OCI-LY3 (cell line): ENCODE measurements at regions not wholly inside any gene's neighbourhood (a gene's known extent, or its start where the extent isn't known, plus 50 kb on each side); places are given as distances from the start of the nearest gene placed in this dataset.

ENCODE experiments used
- H2AFZ ChIP-seq: fragments of 200-600, 300-600 bp; shearing (Covaris generic); 2 replicates; pipeline ENCODE4 v1.6.0; 2014; ENCODE audit warnings: antibody characterized with exemption, low read depth, low read length
- H3K27ac ChIP-seq: fragments of 200-600, 300-600 bp; sonication (generic); 2 replicates; pipeline ENCODE4 v1.5.1; 2014; ENCODE audit warnings: mild to moderate bottlenecking, low read length, moderate library complexity, mixed read lengths
- H3K27me3 ChIP-seq: fragments of 200-600, 300-600 bp; sonication (generic); 2 replicates; pipeline ENCODE4 v1.6.1; 2014; ENCODE audit warnings: low read depth, low read length, mixed read lengths
- H3K36me3 ChIP-seq: fragments of 200-600, 300-600 bp; sonication (generic); replicated peaks from 2 replicates; pipeline ENCODE3; 2014; ENCODE audit warnings: low read depth, low read length, mixed read lengths
- H3K4me1 ChIP-seq: fragments of 300-600, 200-600 bp; sonication (generic); 2 replicates; pipeline ENCODE4 v1.6.1; 2014; ENCODE audit warnings: low read length, mixed read lengths
- H3K4me2 ChIP-seq: fragments of 200-600, 300-600 bp; sonication (generic); 2 replicates; pipeline ENCODE4 v1.6.1; 2014; ENCODE audit warnings: low read length, mixed read lengths
- H3K4me3 ChIP-seq: fragments of 300-600, 200-600 bp; sonication (generic); 2 replicates; pipeline ENCODE4 v1.5.1; 2014; ENCODE audit warnings: antibody characterized with exemption, mild to moderate bottlenecking, low read length, moderate library complexity
- H3K79me2 ChIP-seq: fragments of 300-600, 200-600 bp; shearing (Covaris generic); 2 replicates; pipeline ENCODE4 v1.6.1; 2014; ENCODE audit warnings: mild to moderate bottlenecking, low read length, mixed read lengths
- H3K9ac ChIP-seq: fragments of 300-600, 200-600 bp; shearing (Covaris generic); 2 replicates; pipeline ENCODE4 v1.6.0; 2014; ENCODE audit warnings: mild to moderate bottlenecking, low read length, moderate library complexity
- H3K9me3 ChIP-seq: fragments of 200-600, 300-600 bp; shearing (Covaris generic); 2 replicates; pipeline ENCODE4 v1.6.1; 2014; ENCODE audit warnings: low read length, mixed read lengths; ENCODE audit not compliant: insufficient read depth
- H4K20me1 ChIP-seq: fragments of 200-600, 300-600 bp; sonication (generic); 2 replicates; pipeline ENCODE4 v1.6.1; 2016; ENCODE audit warnings: low read length, mixed read lengths; ENCODE audit not compliant: insufficient read depth
- EZH2phosphoT487 ChIP-seq: fragments of 200-600 bp; shearing (Covaris generic); IDR thresholded peaks from 2 replicates; pipeline ENCODE4 v1.6.1; 2018; ENCODE audit warnings: antibody characterized with exemption, mixed run types, low read depth
- TF ChIP-seq, protein P1 (sequence below): fragments of 200-600, 300-600 bp; sonication (generic); IDR thresholded peaks from 2 replicates; pipeline ENCODE4 v1.5.1; 2014; ENCODE audit warnings: antibody characterized with exemption, low read length, low read depth

DNA sequence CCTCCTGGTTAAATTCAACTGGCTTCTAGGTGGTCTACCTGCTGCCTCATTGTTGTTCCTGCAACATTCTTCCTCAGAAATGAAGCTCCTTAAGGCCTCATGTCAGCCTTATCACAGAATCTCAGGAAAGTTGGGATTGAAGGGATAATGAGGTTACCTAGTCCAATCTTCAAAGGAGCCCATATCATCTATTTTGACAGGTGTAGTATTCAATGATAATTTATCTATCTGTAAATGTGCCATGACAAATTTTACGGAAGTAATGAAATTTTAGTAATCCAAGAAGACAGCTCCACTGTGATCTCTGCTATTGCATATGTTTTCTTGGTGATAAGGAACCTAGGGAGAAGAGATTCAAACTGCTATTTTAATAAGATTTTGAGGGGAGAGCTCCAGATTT, 973.8 kb downstream of the ROBO2 start:
- Histone ChIP-seq H2AFZ (no peak overlapping the region), H4K20me1 (no peaks in the 10 kb centered on the region), H3K4me3 (no peak overlapping the region), H3K27ac (no peak overlapping the region), H3K27me3 (no peaks in the 10 kb centered on the region), H3K9me3 (no peaks in the 10 kb centered on the region), H3K4me1 (no peaks in the 10 kb centered on the region), H3K4me2 (no peak overlapping the region), H3K9ac (no peak overlapping the region), H3K36me3 (no peaks in the 10 kb centered on the region), H3K79me2 (no peaks in the 10 kb centered on the region)
- TF ChIP-seq, protein P1, sequence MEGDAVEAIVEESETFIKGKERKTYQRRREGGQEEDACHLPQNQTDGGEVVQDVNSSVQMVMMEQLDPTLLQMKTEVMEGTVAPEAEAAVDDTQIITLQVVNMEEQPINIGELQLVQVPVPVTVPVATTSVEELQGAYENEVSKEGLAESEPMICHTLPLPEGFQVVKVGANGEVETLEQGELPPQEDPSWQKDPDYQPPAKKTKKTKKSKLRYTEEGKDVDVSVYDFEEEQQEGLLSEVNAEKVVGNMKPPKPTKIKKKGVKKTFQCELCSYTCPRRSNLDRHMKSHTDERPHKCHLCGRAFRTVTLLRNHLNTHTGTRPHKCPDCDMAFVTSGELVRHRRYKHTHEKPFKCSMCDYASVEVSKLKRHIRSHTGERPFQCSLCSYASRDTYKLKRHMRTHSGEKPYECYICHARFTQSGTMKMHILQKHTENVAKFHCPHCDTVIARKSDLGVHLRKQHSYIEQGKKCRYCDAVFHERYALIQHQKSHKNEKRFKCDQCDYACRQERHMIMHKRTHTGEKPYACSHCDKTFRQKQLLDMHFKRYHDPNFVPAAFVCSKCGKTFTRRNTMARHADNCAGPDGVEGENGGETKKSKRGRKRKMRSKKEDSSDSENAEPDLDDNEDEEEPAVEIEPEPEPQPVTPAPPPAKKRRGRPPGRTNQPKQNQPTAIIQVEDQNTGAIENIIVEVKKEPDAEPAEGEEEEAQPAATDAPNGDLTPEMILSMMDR: no peak
- TF ChIP-seq EZH2phosphoT487: no peak

DNA sequence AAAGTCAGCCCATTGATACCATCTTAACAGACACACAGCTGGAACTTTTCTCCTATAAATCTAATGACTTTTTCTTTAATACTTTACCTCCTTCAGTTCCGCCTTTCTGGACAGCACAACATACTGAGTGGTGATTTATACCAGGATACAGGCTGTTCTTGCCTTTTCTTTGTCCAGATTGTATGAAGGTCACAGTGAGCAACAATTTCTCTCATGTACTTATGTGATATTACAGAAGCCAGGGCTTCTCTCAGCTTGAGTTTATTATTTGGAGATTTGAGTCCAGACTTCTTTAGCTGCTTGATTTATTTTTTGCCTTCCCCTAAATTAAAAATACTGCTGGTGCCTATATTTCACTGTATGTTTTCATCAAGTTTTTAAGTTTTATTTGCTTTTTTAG, 976.0 kb downstream of the ROBO2 start:
- Histone ChIP-seq H3K36me3 (no peaks in the 10 kb centered on the region), H3K9ac (no peak overlapping the region), H3K4me1 (no peaks in the 10 kb centered on the region), H3K27ac (no peak overlapping the region), H4K20me1 (no peaks in the 10 kb centered on the region), H3K9me3 (no peaks in the 10 kb centered on the region), H2AFZ (no peak overlapping the region), H3K4me3 (no peak overlapping the region), H3K27me3 (no peaks in the 10 kb centered on the region), H3K79me2 (no peaks in the 10 kb centered on the region), H3K4me2 (no peak overlapping the region)
- no peak for TF ChIP-seq EZH2phosphoT487
- TF ChIP-seq, protein P1: no peak

DNA sequence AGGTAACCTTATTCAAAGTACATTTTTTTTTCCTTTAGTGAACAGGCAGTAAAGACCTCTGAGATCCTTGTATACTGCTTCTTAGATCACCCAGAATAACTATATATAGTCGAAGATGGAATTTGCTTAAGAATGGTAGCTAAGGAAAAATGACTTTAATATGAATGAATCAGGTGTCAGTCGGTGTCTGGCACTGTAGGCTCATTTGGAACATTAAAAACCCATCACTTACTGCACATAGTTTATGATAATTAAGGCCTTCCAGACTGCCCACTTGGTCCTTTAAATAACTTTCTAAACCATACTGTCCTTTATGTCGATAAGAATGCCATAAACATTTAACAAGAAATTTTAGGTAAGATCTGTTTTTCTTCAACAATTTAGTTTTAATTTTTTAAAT, 981.8 kb downstream of the ROBO2 start:
- Histone ChIP-seq H3K4me1 (no peaks in the 10 kb centered on the region), H3K9me3 (no peaks in the 10 kb centered on the region)
- TF ChIP-seq, protein P1: no peak
- no peak for TF ChIP-seq EZH2phosphoT487

GRCh38 chr3:78022232-78022631, 982.3 kb downstream of the ROBO2 start:
- Histone ChIP-seq H4K20me1 (no peaks in the 10 kb centered on the region), H3K9ac (no peak overlapping the region), H3K79me2 (no peaks in the 10 kb centered on the region), H3K4me2 (no peak overlapping the region), H3K4me3 (no peak overlapping the region), H3K36me3 (no peaks in the 10 kb centered on the region), H3K9me3 (no peaks in the 10 kb centered on the region), H3K27ac (no peak overlapping the region), H3K27me3 (no peaks in the 10 kb centered on the region), H3K4me1 (no peaks in the 10 kb centered on the region), H2AFZ (no peak overlapping the region)
- TF ChIP-seq, protein P1: no peak
- no peak for TF ChIP-seq EZH2phosphoT487

More for the DNA sequence above, 981.8 kb downstream of the ROBO2 start:
- H3K79me2 ChIP-seq: no peaks in the 10 kb centered on the region
- no peak overlapping the region for H3K4me3 ChIP-seq
- H4K20me1 ChIP-seq: no peaks in the 10 kb centered on the region
- no peak overlapping the region for H3K4me2 ChIP-seq
- no peaks in the 10 kb centered on the region for H3K27me3 ChIP-seq
- H3K9ac ChIP-seq: no peak overlapping the region
- H3K27ac ChIP-seq: no peak overlapping the region
- no peaks in the 10 kb centered on the region for H3K36me3 ChIP-seq
- H2AFZ ChIP-seq: no peak overlapping the region
